ENCODE measurements at regions not wholly inside any gene's neighbourhood (a gene's known extent, or its start where the extent isn't known, plus 50 kb on each side); places are given as distances from the start of the nearest gene placed in this dataset.

GRCh38 chr6:14231501-14232280 is 114.1 kb downstream of the CD83 start (continued):
- TF ChIP-seq, protein P1, sequence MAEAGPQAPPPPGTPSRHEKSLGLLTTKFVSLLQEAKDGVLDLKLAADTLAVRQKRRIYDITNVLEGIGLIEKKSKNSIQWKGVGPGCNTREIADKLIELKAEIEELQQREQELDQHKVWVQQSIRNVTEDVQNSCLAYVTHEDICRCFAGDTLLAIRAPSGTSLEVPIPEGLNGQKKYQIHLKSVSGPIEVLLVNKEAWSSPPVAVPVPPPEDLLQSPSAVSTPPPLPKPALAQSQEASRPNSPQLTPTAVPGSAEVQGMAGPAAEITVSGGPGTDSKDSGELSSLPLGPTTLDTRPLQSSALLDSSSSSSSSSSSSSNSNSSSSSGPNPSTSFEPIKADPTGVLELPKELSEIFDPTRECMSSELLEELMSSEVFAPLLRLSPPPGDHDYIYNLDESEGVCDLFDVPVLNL (IDR thresholded peaks at IDR 0.05; ENCODE audit: low read depth, low read length): no peak
- no peak for TF ChIP-seq SMC3 (IDR thresholded peaks at IDR 0.05; ENCODE audit: borderline replicate concordance, low read length)
- no peak for TF ChIP-seq RAD21 (IDR thresholded peaks at IDR 0.05; ENCODE audit: insufficient read depth, low read depth, low read length)
- TF ChIP-seq SRF (IDR thresholded peaks at IDR 0.05; ENCODE audit: low read depth in 2 of 2, low read length in 2 of 2): no peak
- TF ChIP-seq, protein P2, sequence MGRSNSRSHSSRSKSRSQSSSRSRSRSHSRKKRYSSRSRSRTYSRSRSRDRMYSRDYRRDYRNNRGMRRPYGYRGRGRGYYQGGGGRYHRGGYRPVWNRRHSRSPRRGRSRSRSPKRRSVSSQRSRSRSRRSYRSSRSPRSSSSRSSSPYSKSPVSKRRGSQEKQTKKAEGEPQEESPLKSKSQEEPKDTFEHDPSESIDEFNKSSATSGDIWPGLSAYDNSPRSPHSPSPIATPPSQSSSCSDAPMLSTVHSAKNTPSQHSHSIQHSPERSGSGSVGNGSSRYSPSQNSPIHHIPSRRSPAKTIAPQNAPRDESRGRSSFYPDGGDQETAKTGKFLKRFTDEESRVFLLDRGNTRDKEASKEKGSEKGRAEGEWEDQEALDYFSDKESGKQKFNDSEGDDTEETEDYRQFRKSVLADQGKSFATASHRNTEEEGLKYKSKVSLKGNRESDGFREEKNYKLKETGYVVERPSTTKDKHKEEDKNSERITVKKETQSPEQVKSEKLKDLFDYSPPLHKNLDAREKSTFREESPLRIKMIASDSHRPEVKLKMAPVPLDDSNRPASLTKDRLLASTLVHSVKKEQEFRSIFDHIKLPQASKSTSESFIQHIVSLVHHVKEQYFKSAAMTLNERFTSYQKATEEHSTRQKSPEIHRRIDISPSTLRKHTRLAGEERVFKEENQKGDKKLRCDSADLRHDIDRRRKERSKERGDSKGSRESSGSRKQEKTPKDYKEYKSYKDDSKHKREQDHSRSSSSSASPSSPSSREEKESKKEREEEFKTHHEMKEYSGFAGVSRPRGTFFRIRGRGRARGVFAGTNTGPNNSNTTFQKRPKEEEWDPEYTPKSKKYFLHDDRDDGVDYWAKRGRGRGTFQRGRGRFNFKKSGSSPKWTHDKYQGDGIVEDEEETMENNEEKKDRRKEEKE (IDR thresholded peaks at IDR 0.05): no peak
- no peak for TF ChIP-seq MEF2B (IDR thresholded peaks at IDR 0.05; ENCODE audit: partially characterized antibody, poor library complexity, severe bottlenecking)

- Histone ChIP-seq H3K4me3 (no peak overlapping the region), H3K79me2 (ENCODE audit: control insufficient read depth, insufficient read depth, low read length) (no peaks in the 10 kb centered on the region), H4K20me1 (ENCODE audit: control insufficient read depth, insufficient read depth) (no peaks in the 10 kb centered on the region), H3K27me3 (replicated peaks in 1 of 2; ENCODE audit: control insufficient read depth in 2 of 2, insufficient read depth in 2 of 2, low read length in 1 of 2) (no peaks in the 10 kb centered on the region), H3K27ac (ENCODE audit: control insufficient read depth, insufficient read depth) (no peak overlapping the region), H3K9ac (ENCODE audit: control insufficient read depth, insufficient read depth, low read length) (no peak overlapping the region), H3K4me2 (ENCODE audit: control insufficient read depth, insufficient read depth) (no peak overlapping the region), H2AFZ (ENCODE audit: control insufficient read depth, low read depth, low read length) (no peak overlapping the region), H3K36me3 (ENCODE audit: control insufficient read depth in 2 of 2, insufficient read depth in 2 of 2, low read length in 1 of 2) (no peaks in the 10 kb centered on the region), H3K9me3 (replicated peaks; ENCODE audit: control insufficient read depth, insufficient read depth, low read length) (no peaks in the 10 kb centered on the region), H3K4me1 (ENCODE audit: control insufficient read depth, insufficient read depth, low read length) (no peaks in the 10 kb centered on the region)
- in situ Hi-C loops (cut with MboI) (no loop called here), intact Hi-C loops (cut with micrococcal nuclease; ENCODE audit: unreplicated experiment) (no loop called here)
- 17% methylated on average over 2 of the region's 2 CpGs for WGBS (ENCODE audit: insufficient coverage, insufficient replicate concordance, low lambda C conversion rate, missing lambda C conversion rate)
- FAIRE-seq: no peak
- no peak for ATAC-seq
- ChIA-PET RAD21 (ENCODE audit: unreplicated experiment) (no interaction called here), SMC1A (ENCODE audit: uncharacterized antibody, unreplicated experiment) (no interaction called here), CTCF (no interaction called here), POLR2A (interaction anchor here (0.5 kb wide), 1 partner anchor 15 kb away, joined by 3 read pairs; no protein-coding TSS in a partner anchor)
- BruUV-seq (replicated peaks): no TSS peak
- DNase-seq (ENCODE audit: low read depth, low spot score): no peak
- TF ChIP-seq JUND (IDR thresholded peaks at IDR 0.05; ENCODE audit: low read depth, low read length) (no peak), TBL1XR1 (IDR thresholded peaks at IDR 0.05; ENCODE audit: low read depth, low read length) (no peak), TCF7 (IDR thresholded peaks at IDR 0.05; ENCODE audit: borderline replicate concordance) (no peak), NBN (IDR thresholded peaks at IDR 0.05) (no peak), PBX3 (IDR thresholded peaks at IDR 0.05; ENCODE audit: insufficient replicate concordance, low read depth, low read length) (no peak), HDGF (IDR thresholded peaks at IDR 0.05) (no peak)
- TF ChIP-seq, protein P3, sequence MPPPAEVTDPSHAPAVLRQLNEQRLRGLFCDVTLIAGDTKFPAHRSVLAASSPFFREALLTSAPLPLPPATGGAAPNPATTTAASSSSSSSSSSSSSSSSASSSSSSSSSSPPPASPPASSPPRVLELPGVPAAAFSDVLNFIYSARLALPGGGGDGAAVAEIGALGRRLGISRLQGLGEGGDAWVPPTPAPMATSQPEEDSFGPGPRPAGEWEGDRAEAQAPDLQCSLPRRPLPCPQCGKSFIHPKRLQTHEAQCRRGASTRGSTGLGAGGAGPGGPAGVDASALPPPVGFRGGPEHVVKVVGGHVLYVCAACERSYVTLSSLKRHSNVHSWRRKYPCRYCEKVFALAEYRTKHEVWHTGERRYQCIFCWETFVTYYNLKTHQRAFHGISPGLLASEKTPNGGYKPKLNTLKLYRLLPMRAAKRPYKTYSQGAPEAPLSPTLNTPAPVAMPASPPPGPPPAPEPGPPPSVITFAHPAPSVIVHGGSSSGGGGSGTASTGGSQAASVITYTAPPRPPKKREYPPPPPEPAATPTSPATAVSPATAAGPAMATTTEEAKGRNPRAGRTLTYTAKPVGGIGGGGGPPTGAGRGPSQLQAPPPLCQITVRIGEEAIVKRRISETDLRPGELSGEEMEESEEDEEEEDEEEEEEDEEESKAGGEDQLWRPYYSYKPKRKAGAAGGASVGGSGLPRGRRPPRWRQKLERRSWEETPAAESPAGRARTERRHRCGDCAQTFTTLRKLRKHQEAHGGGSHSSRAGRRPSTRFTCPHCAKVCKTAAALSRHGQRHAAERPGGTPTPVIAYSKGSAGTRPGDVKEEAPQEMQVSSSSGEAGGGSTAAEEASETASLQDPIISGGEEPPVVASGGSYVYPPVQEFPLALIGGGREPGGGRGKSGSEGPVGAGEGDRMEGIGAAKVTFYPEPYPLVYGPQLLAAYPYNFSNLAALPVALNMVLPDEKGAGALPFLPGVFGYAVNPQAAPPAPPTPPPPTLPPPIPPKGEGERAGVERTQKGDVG (CRISPR knock-in tag; IDR thresholded peaks at IDR 0.05): no peak
Measured at GRCh38 chr6:14232889-14233288, 115.3 kb downstream of the CD83 start.

Data from GM12878 (cell line).